MM.1S (cell line): ENCODE measurements at regions not wholly inside any gene's neighbourhood (a gene's known extent, or its start where the extent isn't known, plus 50 kb on each side); places are given as distances from the start of the nearest gene placed in this dataset.
A peak's percentile ranks its signal among the peaks of the same experiment; 100 is the strongest.

Experiments used
- DNase-seq: peaks from one replicate; pipeline ENCODE4 v3.0.0-alpha.2; 2015
- H2AFZ ChIP-seq: fragments of 300-600 bp; sonication (generic); 2 replicates; pipeline ENCODE4 v1.6.0; 2016; ENCODE audit warnings: antibody characterized with exemption, low read length
- H3F3A ChIP-seq: fragments of 300-600 bp; sonication (generic); 2 replicates; pipeline ENCODE4 v1.6.1; 2016; ENCODE audit warnings: mild to moderate bottlenecking, antibody characterized with exemption, low read length, moderate library complexity, mixed read lengths; ENCODE audit not compliant: insufficient read depth
- H3K27ac ChIP-seq: fragments of 300-600 bp; sonication (generic); 2 replicates; pipeline ENCODE4 v1.5.1; 2016; ENCODE audit warnings: mild to moderate bottlenecking, low read length
- H3K27me3 ChIP-seq: fragments of 300-600 bp; sonication (generic); replicated peaks from 2 replicates; pipeline ENCODE4 v1.6.0; 2016; ENCODE audit warnings: low read length; ENCODE audit not compliant: insufficient read depth
- H3K36me3 ChIP-seq: fragments of 300-600 bp; sonication (generic); replicated peaks from 2 replicates; pipeline ENCODE4 v1.6.1; 2016; ENCODE audit warnings: mild to moderate bottlenecking, low read length, mixed read lengths; ENCODE audit not compliant: insufficient read depth
- H3K4me1 ChIP-seq: fragments of 300-600 bp; sonication (generic); 2 replicates; pipeline ENCODE4 v1.6.1; 2016; ENCODE audit warnings: low read length, mixed read lengths
- H3K4me2 ChIP-seq: fragments of 300-600 bp; sonication (generic); 2 replicates; pipeline ENCODE4 v1.6.0; 2016; ENCODE audit warnings: low read depth, low read length
- H3K4me3 ChIP-seq: fragments of 300-600 bp; sonication (generic); 2 replicates; pipeline ENCODE4 v1.5.1; 2016; ENCODE audit warnings: low read length, mixed read lengths
- H3K79me2 ChIP-seq: fragments of 300-600 bp; sonication (generic); 2 replicates; pipeline ENCODE4 v1.6.1; 2016; ENCODE audit warnings: mixed run types, low read length, mixed read lengths
- H3K9ac ChIP-seq: fragments of 300-600 bp; sonication (generic); 2 replicates; pipeline ENCODE4 v1.6.1; 2016; ENCODE audit warnings: low read length, mixed read lengths
- H3K9me2 ChIP-seq: fragments of 300-600 bp; sonication (generic); replicated peaks from 2 replicates; pipeline ENCODE4 v1.6.1; 2016; ENCODE audit warnings: mild to moderate bottlenecking, low read length, mixed read lengths; ENCODE audit not compliant: insufficient read depth
- H3K9me3 ChIP-seq: fragments of 300-600 bp; sonication (generic); replicated peaks from 2 replicates; pipeline ENCODE4 v1.6.1; 2016; ENCODE audit warnings: mild to moderate bottlenecking, low read length, mixed read lengths; ENCODE audit not compliant: insufficient read depth
- H4K20me1 ChIP-seq: fragments of 300-600 bp; sonication (generic); 2 replicates; pipeline ENCODE4 v1.6.1; 2016; ENCODE audit warnings: mild to moderate bottlenecking, low read length, moderate library complexity, mixed read lengths; ENCODE audit not compliant: insufficient read depth
- EZH2 ChIP-seq: fragments of 300-600 bp; sonication (generic); optimal IDR thresholded peaks from 2 replicates; pipeline ENCODE3; 2017; ENCODE audit warnings: low read depth, mild to moderate bottlenecking, antibody characterized with exemption, low read length, mixed read lengths
- EZH2phosphoT487 ChIP-seq: fragments of 300-600 bp; sonication (generic); IDR thresholded peaks from 2 replicates; pipeline ENCODE4 v1.6.1; 2018; ENCODE audit warnings: antibody characterized with exemption, low read length
- TF ChIP-seq, protein P1 (sequence below): fragments of 300-600 bp; sonication (generic); IDR thresholded peaks from 2 replicates; pipeline ENCODE4 v1.5.1; 2016; ENCODE audit warnings: antibody characterized with exemption, low read length, mixed read lengths

- no peaks in the 10 kb centered on the region for H3F3A ChIP-seq
- peak overlapping the region; percentile 27; the same call in 1 of the 2 replicates for H2AFZ ChIP-seq
- H3K27ac ChIP-seq, result no peak overlapping the region
- H3K9ac ChIP-seq, result no peak overlapping the region
- peak; percentile 23 for DNase-seq
- H3K9me2 ChIP-seq, result no peaks in the 10 kb centered on the region
- H3K36me3 ChIP-seq, result no peaks in the 10 kb centered on the region
- no peak for TF ChIP-seq EZH2phosphoT487
- no peak for TF ChIP-seq EZH2
- TF ChIP-seq, protein P1, sequence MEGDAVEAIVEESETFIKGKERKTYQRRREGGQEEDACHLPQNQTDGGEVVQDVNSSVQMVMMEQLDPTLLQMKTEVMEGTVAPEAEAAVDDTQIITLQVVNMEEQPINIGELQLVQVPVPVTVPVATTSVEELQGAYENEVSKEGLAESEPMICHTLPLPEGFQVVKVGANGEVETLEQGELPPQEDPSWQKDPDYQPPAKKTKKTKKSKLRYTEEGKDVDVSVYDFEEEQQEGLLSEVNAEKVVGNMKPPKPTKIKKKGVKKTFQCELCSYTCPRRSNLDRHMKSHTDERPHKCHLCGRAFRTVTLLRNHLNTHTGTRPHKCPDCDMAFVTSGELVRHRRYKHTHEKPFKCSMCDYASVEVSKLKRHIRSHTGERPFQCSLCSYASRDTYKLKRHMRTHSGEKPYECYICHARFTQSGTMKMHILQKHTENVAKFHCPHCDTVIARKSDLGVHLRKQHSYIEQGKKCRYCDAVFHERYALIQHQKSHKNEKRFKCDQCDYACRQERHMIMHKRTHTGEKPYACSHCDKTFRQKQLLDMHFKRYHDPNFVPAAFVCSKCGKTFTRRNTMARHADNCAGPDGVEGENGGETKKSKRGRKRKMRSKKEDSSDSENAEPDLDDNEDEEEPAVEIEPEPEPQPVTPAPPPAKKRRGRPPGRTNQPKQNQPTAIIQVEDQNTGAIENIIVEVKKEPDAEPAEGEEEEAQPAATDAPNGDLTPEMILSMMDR, result no peak
- H3K4me1 ChIP-seq, result no peaks in the 10 kb centered on the region
- H3K4me3 ChIP-seq, result no peak overlapping the region
- 0 out of 2 replicates have a peak overlapping the region, but pooled peaks have one; percentile 9 for H3K4me2 ChIP-seq
- no peaks in the 10 kb centered on the region for H3K9me3 ChIP-seq
- H3K27me3 ChIP-seq, result no peaks in the 10 kb centered on the region
- no peaks in the 10 kb centered on the region for H4K20me1 ChIP-seq
- no peaks in the 10 kb centered on the region for H3K79me2 ChIP-seq
Observed at GRCh38 chr18:28523758-28524475, 347.0 kb upstream of the CDH2 start.

DNA sequence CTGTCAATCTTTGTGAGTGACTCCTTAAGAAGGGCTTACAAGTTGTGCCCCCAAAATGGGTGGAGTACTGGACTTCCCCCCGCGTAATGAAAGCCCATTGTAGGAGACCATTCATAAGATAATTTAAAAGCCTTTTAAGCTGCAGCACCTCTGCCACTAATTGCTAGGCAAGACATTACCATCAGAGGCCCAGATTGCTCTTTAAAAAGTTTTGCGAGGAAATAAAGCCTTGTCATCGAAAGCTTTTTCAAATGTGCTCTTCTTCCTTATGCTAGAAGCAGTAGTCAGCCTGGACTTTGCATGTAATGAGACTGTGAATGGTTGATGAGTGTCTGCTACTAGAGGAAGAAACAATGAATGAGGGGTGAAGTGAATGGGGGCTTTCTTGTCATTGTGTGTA lies 345.3 kb upstream of the CDH2 start:
- Histone ChIP-seq H3K9ac (no peak overlapping the region), H4K20me1 (no peaks in the 10 kb centered on the region), H3K9me2 (no peaks in the 10 kb centered on the region), H3K36me3 (no peaks in the 10 kb centered on the region), H3K79me2 (no peaks in the 10 kb centered on the region), H3K9me3 (no peaks in the 10 kb centered on the region), H3K4me3 (no peak overlapping the region), H3K4me2 (no peak overlapping the region), H2AFZ (no peak overlapping the region), H3K4me1 (no peaks in the 10 kb centered on the region), H3F3A (no peaks in the 10 kb centered on the region), H3K27ac (no peak overlapping the region), H3K27me3 (no peaks in the 10 kb centered on the region)
- no peak for TF ChIP-seq EZH2
- TF ChIP-seq, protein P1, result no peak
- TF ChIP-seq EZH2phosphoT487, result no peak
- DNase-seq, result no peak

- Histone ChIP-seq H3K27ac (no peak overlapping the region), H3K9ac (no peak overlapping the region), H2AFZ (no peak overlapping the region), H3K4me1 (no peaks in the 10 kb centered on the region), H3K4me2 (no peak overlapping the region), H3K27me3 (no peaks in the 10 kb centered on the region), H3K9me3 (no peaks in the 10 kb centered on the region), H3K79me2 (no peaks in the 10 kb centered on the region), H3K9me2 (no peaks in the 10 kb centered on the region), H3K4me3 (no peak overlapping the region), H3F3A (no peaks in the 10 kb centered on the region), H4K20me1 (no peaks in the 10 kb centered on the region), H3K36me3 (no peaks in the 10 kb centered on the region)
- no peak for DNase-seq
- no peak for TF ChIP-seq EZH2phosphoT487
- TF ChIP-seq, protein P1, result no peak
- TF ChIP-seq EZH2, result no peak
Observed at GRCh38 chr18:28519997-28520396, 343.1 kb upstream of the CDH2 start.
